UCSD-AML1 (cell line): ENCODE measurements at regions not wholly inside any gene's neighbourhood (a gene's known extent, or its start where the extent isn't known, plus 50 kb on each side); places are given as distances from the start of the nearest gene placed in this dataset.
"Not testable (repeated sequence)": the region's sequence is repeated elsewhere in the genome, so short reads cannot be mapped to it uniquely, and the experiment has no call there.

ENCODE experiments used
- DNase-seq: peaks from one replicate; lab custom pipeline; 2025; ENCODE audit not compliant: unreplicated experiment; lab: John Stamatoyannopoulos, UW

- DNase-seq, result no peak
Observed at GRCh38 chr4:3651267-3651845, 114.8 kb upstream of the ADRA2C start.

- no peak for DNase-seq
Observed at GRCh38 chr4:3649491-3649890, 116.7 kb upstream of the ADRA2C start.

GRCh38 chr4:3648731-3649130, 116.5 kb upstream of the LRPAP1 start:
- DNase-seq, result no peak

DNA sequence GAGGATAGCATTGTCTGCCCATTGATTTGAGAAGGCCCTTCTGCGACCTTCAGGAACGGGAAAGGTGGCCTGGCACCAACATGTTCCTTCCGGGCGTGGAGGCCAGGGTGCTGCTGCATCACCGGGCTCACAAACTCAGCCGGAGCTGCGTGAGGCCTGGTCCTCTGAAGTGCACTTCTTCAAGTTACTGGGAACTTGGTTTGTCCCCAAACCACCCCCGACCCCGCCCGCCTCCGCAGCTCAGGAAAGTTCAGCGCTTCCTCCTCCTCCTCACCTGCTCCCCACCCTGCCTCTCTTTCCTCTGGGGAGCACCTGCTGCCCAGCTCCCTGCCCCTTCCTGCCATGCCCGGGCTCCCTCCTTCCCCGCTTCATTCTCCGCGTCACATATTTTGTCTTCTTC, 116.0 kb upstream of the LRPAP1 start:
- DNase-seq, result no peak

GRCh38 chr4:3647421-3647820, 115.2 kb upstream of the LRPAP1 start:
- no peak for DNase-seq

DNA sequence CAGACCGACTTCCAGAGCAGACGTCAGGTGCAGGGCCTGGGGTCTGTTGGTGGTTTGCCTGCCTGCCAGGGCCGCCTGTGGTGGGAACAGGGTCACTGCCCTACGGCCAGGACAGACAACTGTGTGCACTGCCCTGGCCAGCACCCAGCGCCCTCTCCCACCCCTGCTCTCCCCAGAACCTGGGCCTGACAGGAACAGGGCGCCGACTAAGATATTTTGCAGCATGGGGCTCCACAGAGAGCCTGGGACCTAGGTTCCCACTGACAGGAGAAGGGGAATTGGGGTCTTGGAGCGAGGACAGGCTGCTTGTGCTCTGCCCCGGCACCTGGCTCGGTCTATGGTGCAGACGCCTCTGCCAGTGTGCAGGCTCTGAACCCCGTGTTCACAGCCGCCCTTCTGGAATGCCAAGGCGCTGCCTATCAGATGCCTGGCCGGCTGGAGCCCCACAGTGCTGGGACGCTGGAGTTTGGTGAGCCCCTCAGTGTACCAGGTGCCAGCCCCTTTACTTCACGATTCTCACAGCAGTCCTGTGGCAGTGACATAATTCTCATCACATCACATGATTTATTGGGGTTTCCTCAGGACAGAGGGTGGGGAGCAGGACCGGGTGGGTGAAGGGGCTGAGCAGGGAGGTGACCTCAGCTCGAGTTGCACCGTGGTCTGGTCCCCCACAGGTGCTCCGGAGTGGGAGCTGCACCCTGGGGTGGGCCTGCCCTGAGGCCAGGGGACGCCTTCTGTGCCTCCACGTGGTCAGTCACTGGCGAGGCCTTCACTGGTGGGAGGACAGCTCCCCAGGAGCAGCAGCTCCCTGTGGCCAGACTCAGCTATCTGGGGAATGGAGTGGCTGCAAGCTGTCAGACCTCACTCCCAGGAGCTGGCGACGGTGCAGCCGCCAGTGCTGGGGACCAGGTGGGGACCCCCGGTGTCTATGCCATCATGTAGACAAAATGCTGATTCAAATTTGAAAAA, 113.8 kb upstream of the LRPAP1 start:
- DNase-seq, result no peak

GRCh38 chr4:3644849-3645627, 112.8 kb upstream of the LRPAP1 start:
- no peak for DNase-seq

GRCh38 chr4:3643518-3644433, 111.6 kb upstream of the LRPAP1 start:
- DNase-seq, result no peak

- no peak for DNase-seq
Observed at GRCh38 chr4:3642806-3643517, 110.7 kb upstream of the LRPAP1 start.

DNA sequence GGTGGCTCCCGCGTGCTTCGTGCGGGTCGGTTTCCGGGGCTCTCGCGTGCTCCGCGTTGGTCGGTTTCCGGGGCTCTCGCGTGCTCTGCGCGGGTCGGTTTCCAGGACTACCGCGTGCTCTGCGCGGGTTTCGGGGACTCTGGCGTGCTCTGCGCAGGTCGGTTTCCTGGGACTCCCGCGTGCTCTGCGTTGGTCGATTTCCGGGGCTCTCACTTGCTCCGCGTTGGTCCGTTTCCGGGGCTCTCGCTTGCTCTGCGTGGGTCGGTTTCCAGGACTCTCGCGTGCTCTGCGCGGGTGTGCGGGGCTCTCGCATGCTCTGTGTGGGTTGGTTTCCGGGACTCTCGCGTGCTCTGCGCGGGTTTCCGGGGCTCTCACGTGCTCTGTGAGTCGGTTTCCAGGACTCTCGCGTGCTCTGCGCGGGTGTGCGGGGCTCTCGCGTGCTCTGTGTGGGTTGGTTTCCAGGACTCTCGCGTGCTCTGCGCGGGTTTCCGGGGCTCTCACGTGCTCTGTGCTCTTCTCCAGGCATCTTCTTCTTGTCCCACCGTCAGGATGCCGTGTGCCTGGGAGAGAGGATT, 109.9 kb upstream of the LRPAP1 start:
- DNase-seq, result no peak

DNA sequence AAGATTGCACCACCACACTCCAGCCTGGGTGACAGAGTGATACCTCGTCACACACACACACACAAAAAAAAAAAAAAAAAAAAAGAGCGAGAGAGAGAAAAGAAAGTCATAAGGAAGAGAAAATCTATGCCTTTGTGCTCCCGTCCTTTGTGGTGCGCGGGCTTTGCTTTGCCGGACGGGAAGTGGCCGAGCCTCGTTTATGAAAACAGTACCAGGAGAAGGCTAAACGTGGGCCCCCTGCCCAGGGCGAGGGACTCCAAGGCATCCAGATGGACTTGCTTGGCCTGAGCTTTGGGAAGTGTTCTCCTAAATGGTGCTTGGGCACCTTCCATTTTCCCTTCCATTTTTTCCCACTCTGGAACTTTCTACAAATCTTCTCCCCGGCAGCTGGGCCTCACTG, 109.3 kb upstream of the LRPAP1 start:
- no peak for DNase-seq

DNA sequence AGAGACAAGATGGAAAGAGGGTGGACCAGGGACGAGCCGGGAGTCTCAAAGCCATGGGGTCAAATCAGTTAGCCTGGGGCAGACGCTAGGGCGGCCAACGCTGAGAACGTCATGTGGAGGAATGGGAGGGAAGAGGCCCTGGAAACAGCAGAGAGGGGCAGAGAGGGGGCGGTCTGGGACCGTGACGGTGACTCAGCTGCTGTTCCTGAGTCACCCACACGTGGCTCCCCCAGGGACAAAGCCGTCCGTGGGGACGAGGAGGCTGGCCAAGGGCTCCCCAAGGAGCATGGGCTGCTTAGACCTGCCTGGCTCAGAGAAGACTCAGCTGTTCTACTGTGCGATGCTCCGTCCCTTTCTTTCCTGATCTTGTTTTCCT, 108.4 kb upstream of the LRPAP1 start:
- DNase-seq, result no peak

DNA sequence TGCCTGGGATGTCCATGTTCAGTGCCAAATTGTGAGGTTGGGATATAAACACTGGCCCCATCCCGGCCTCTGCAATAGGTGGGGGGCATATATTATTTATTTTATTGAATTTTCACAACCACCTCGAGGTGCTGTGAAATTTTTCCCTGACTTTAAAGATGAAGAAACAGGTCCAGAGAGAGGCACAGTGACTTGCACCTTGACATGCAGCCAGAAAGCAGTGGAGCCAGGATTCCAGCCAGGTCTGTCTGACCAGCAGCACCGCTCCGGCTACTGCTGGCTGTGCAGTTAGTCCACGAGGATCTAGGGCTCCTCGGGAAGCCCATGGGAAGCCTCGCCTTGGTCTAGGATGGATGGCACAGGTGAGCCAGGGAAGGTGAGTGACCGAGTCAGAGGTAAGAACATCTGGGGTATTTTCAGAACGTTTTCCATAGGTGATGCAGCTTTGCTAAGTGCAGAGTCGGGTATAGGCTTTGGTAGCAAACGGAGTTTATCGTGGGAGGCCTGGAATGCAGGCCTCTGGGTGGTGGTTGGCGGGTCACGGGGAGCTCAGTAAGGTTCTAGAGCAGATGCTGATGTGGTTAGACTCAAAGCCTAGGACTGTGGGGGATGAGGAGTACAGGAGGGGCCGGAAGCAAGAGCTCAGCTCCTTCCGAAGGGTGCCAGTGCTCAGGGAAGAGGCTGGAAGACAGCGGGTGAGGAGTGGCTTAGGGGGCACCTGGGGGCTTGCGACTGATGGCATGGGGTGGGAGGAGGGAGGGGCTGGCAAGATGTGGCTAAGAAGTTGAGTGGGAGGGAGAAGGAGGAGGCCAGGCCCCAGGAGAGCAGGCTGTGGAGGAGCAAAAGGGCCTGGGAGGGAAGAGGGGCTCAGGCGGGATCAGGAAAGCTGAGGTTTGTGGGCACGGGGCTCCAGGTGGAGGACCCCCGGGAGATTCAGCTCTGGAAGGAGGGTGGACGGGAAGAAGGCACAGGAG, 107.7 kb upstream of the LRPAP1 start:
- no peak for DNase-seq

DNA sequence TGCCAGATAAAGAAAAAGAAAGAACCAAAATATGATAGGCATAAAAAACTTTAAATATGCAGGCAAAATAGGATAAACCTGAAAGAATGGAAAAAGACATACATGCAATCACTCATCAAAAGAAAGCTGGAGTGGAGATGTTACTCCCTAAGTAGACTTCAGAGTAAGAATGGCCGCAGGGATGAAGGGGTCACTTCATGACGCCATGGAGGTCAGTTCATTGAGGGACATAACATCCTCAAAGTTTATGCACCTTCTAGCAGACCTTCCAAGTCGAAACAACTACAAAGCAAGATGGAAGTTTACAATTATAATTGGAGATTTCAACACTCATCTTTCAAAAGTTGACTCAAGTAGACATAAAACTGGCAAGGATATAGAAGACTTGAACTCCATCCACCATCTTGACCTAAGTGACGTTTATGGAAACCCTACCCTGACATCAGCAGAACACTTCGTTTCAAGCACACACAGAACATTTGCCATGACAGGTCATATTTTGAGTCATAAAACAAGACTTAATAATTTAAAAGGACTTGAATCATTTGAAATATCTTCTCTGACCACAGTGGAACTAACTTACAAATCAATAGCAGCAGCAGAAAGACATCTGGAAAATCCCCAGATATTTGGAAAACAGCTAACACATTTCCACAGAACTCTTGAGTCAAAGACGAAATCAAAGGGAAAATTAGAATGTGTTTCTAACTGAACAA, 106.0 kb upstream of the LRPAP1 start:
- no peak for DNase-seq

DNA sequence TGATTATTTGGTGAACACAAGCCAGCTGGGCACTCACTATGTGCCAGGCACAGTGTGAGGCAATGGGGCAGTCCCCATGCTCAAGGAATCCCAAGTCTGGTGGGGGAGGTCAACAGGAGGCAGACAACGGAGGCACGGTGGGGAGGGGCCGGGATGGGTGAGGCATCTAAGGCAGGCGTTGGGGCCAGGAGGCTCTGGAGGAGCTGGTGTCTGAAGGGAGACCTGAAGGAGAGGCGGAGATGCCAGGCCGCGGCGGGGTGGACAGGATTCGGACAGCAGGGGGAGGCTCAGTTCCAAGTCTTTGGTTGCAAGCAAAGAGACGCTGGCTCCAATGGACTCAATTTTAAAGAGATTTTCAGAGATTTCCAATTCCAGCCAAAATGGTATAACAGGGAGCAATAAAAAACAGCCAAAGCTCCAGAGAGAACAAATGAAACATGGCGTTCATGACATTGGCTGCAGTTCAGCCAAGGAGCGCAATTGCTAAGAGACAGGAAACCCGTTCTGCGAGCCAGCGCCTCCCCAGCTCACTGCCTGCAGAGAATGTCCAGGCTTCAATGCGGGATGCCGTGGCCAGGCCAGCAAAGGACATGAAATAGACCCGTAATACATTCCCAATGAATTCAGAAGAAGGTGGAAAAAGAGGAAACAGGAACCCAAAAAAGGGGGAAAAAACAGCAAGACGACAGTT, 105.2 kb upstream of the LRPAP1 start:
- no peak for DNase-seq

- DNase-seq, result no peak
Observed at GRCh38 chr4:3636646-3637320, 104.6 kb upstream of the LRPAP1 start.

DNA sequence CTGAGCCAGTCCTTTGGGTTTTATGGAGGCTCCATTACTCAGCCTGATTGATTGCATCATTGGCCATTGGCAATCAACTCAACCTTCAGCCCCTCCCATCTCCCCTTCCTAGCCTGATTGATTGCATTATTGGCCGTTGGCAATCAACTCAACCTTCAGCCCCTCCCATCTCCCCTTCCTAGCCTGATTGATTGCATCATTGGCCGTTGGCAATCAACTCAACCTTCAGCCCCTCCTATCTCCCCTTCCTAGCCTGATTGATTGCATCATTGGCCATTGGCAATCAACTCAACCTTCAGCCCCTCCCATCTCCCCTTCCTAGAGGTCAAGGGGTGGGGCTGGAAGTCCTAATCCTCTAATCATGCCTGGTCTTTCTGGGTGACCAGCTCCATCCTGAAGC, 103.8 kb upstream of the LRPAP1 start:
- DNase-seq, result not testable (repeated sequence)
